ENCODE measurements at regions not wholly inside any gene's neighbourhood (a gene's known extent, or its start where the extent isn't known, plus 50 kb on each side); places are given as distances from the start of the nearest gene placed in this dataset.

GRCh38 chr3:26252001-26252400, 370.6 kb upstream of the LRRC3B start:
- H3K4me3 Mint-ChIP-seq = no peak overlapping the region
- H3K4me1 Mint-ChIP-seq = no peaks in the 10 kb centered on the region
- DNase-seq (no peak), ATAC-seq (ENCODE audit: low read depth in 2 of 2) (no peak)
- no peaks in the 10 kb centered on the region for H3K36me3 Mint-ChIP-seq
- Histone ChIP-seq H3K4me3 (ENCODE audit: low read depth, low read length) (no peak overlapping the region), H3K9me3 (ENCODE audit: control insufficient read depth in 2 of 2, low read length in 2 of 2) (no peaks in the 10 kb centered on the region), H3K36me3 (ENCODE audit: control insufficient read depth, insufficient read depth, low read length) (no peaks in the 10 kb centered on the region), H3K27me3 (ENCODE audit: control insufficient read depth, insufficient read depth, low read length) (no peaks in the 10 kb centered on the region), H3K27ac (ENCODE audit: insufficient read depth, low read length, poor library complexity, severe bottlenecking) (no peak overlapping the region), H3K4me1 (ENCODE audit: control insufficient read depth, insufficient read depth, low read length, poor library complexity, severe bottlenecking) (no peaks in the 10 kb centered on the region)
- H3K9me3 Mint-ChIP-seq = peaks cover 0 to 4% (median 2%) of the 10 kb centered on the region in 7 donors
- H3K27me3 Mint-ChIP-seq = no peaks in the 10 kb centered on the region
- no peak overlapping the region for H3K27ac Mint-ChIP-seq

GRCh38 chr3:26256224-26256623, 366.3 kb upstream of the LRRC3B start:
- H3K27ac ChIP-seq (ENCODE audit: insufficient read depth, low read length, poor library complexity, severe bottlenecking) = no peak overlapping the region
- no peaks in the 10 kb centered on the region for H3K9me3 ChIP-seq (ENCODE audit: control insufficient read depth in 2 of 2, low read length in 2 of 2)
- ATAC-seq (ENCODE audit: low read depth in 2 of 2) = no peak
- Mint-ChIP-seq H3K27me3 (no peaks in the 10 kb centered on the region), H3K36me3 (no peaks in the 10 kb centered on the region), H3K4me3 (no peak overlapping the region), H3K27ac (no peak overlapping the region), H3K9me3 (peaks cover 0 to 5% (median 0%) of the 10 kb centered on the region in 7 donors), H3K4me1 (no peaks in the 10 kb centered on the region)
- H3K4me1 ChIP-seq (ENCODE audit: control insufficient read depth, insufficient read depth, low read length, poor library complexity, severe bottlenecking) = no peaks in the 10 kb centered on the region
- DNase-seq = no peak
- H3K4me3 ChIP-seq (ENCODE audit: low read depth, low read length) = no peak overlapping the region
- H3K27me3 ChIP-seq (ENCODE audit: control insufficient read depth, insufficient read depth, low read length) = no peaks in the 10 kb centered on the region
- H3K36me3 ChIP-seq (ENCODE audit: control insufficient read depth, insufficient read depth, low read length) = no peaks in the 10 kb centered on the region

- Histone ChIP-seq H3K27me3 (ENCODE audit: control insufficient read depth, insufficient read depth, low read length) (no peaks in the 10 kb centered on the region), H3K4me1 (ENCODE audit: control insufficient read depth, insufficient read depth, low read length, poor library complexity, severe bottlenecking) (no peaks in the 10 kb centered on the region), H3K27ac (ENCODE audit: insufficient read depth, low read length, poor library complexity, severe bottlenecking) (no peak overlapping the region), H3K4me3 (ENCODE audit: low read depth, low read length) (no peak overlapping the region), H3K36me3 (ENCODE audit: control insufficient read depth, insufficient read depth, low read length) (no peaks in the 10 kb centered on the region), H3K9me3 (ENCODE audit: control insufficient read depth in 2 of 2, low read length in 2 of 2) (no peaks in the 10 kb centered on the region)
- no peaks in the 10 kb centered on the region for H3K4me1 Mint-ChIP-seq
- H3K9me3 Mint-ChIP-seq = peaks cover 0 to 8% (median 4%) of the 10 kb centered on the region in 7 donors
- H3K27me3 Mint-ChIP-seq = no peaks in the 10 kb centered on the region
- no peak overlapping the region for H3K27ac Mint-ChIP-seq
- no peaks in the 10 kb centered on the region for H3K36me3 Mint-ChIP-seq
- no peak for ATAC-seq (ENCODE audit: low read depth in 2 of 2)
- DNase-seq = no peak
- H3K4me3 Mint-ChIP-seq = no peak overlapping the region
Measured at GRCh38 chr3:26259176-26259575, 363.4 kb upstream of the LRRC3B start.

- H3K9me3 ChIP-seq (ENCODE audit: control insufficient read depth in 2 of 2, low read length in 2 of 2) = no peaks in the 10 kb centered on the region
- DNase-seq (no peak), ATAC-seq (ENCODE audit: low read depth in 2 of 2) (no peak)
- Mint-ChIP-seq H3K27me3 (no peaks in the 10 kb centered on the region), H3K36me3 (no peaks in the 10 kb centered on the region), H3K9me3 (peaks cover 0 to 8% (median 2%) of the 10 kb centered on the region in 7 donors), H3K4me3 (no peak overlapping the region), H3K4me1 (no peaks in the 10 kb centered on the region), H3K27ac (no peak overlapping the region)
- no peak overlapping the region for H3K4me3 ChIP-seq (ENCODE audit: low read depth, low read length)
- H3K4me1 ChIP-seq (ENCODE audit: control insufficient read depth, insufficient read depth, low read length, poor library complexity, severe bottlenecking) = no peaks in the 10 kb centered on the region
- no peaks in the 10 kb centered on the region for H3K36me3 ChIP-seq (ENCODE audit: control insufficient read depth, insufficient read depth, low read length)
- H3K27ac ChIP-seq (ENCODE audit: insufficient read depth, low read length, poor library complexity, severe bottlenecking) = no peak overlapping the region
- H3K27me3 ChIP-seq (ENCODE audit: control insufficient read depth, insufficient read depth, low read length) = no peaks in the 10 kb centered on the region
Measured at GRCh38 chr3:26260139-26260538, 362.4 kb upstream of the LRRC3B start.

- H3K4me3 Mint-ChIP-seq = no peak overlapping the region
- ATAC-seq (ENCODE audit: low read depth in 2 of 2) = no peak
- no peaks in the 10 kb centered on the region for H3K36me3 Mint-ChIP-seq
- no peaks in the 10 kb centered on the region for H3K4me1 Mint-ChIP-seq
- H3K27me3 Mint-ChIP-seq = no peaks in the 10 kb centered on the region
- no peak for DNase-seq
- H3K27ac Mint-ChIP-seq = no peak overlapping the region
- Histone ChIP-seq H3K4me1 (ENCODE audit: control insufficient read depth, insufficient read depth, low read length, poor library complexity, severe bottlenecking) (no peaks in the 10 kb centered on the region), H3K27ac (ENCODE audit: insufficient read depth, low read length, poor library complexity, severe bottlenecking) (no peak overlapping the region), H3K36me3 (ENCODE audit: control insufficient read depth, insufficient read depth, low read length) (no peaks in the 10 kb centered on the region), H3K27me3 (ENCODE audit: control insufficient read depth, insufficient read depth, low read length) (no peaks in the 10 kb centered on the region), H3K9me3 (ENCODE audit: control insufficient read depth in 2 of 2, low read length in 2 of 2) (no peaks in the 10 kb centered on the region), H3K4me3 (ENCODE audit: low read depth, low read length) (no peak overlapping the region)
- peaks cover 0 to 11% (median 4%) of the 10 kb centered on the region in 7 donors for H3K9me3 Mint-ChIP-seq
Measured at GRCh38 chr3:26264708-26265107, 357.9 kb upstream of the LRRC3B start.

GRCh38 chr3:26271848-26272247, 350.7 kb upstream of the LRRC3B start:
- no peaks in the 10 kb centered on the region for H3K9me3 ChIP-seq (ENCODE audit: control insufficient read depth in 2 of 2, low read length in 2 of 2)

GRCh38 chr3:26273196-26273595, 349.4 kb upstream of the LRRC3B start:
- ATAC-seq (ENCODE audit: low read depth in 2 of 2) (no peak), DNase-seq (no peak)
- peaks cover 0 to 17% (median 3%) of the 10 kb centered on the region in 7 donors for H3K9me3 Mint-ChIP-seq
- H3K27ac ChIP-seq (ENCODE audit: insufficient read depth, low read length, poor library complexity, severe bottlenecking) = no peak overlapping the region
- H3K4me1 Mint-ChIP-seq = no peaks in the 10 kb centered on the region
- H3K4me3 Mint-ChIP-seq = no peak overlapping the region
- no peaks in the 10 kb centered on the region for H3K36me3 ChIP-seq (ENCODE audit: control insufficient read depth, insufficient read depth, low read length)
- H3K27me3 Mint-ChIP-seq = no peaks in the 10 kb centered on the region
- H3K27ac Mint-ChIP-seq = no peak overlapping the region
- H3K27me3 ChIP-seq (ENCODE audit: control insufficient read depth, insufficient read depth, low read length) = no peaks in the 10 kb centered on the region
- no peak overlapping the region for H3K4me3 ChIP-seq (ENCODE audit: low read depth, low read length)
- no peaks in the 10 kb centered on the region for H3K9me3 ChIP-seq (ENCODE audit: control insufficient read depth in 2 of 2, low read length in 2 of 2)
- H3K36me3 Mint-ChIP-seq = no peaks in the 10 kb centered on the region
- H3K4me1 ChIP-seq (ENCODE audit: control insufficient read depth, insufficient read depth, low read length, poor library complexity, severe bottlenecking) = no peaks in the 10 kb centered on the region

More at GRCh38 chr3:26271848-26272247, 350.7 kb upstream of the LRRC3B start:
- H3K27me3 ChIP-seq (ENCODE audit: control insufficient read depth, insufficient read depth, low read length) = no peaks in the 10 kb centered on the region
- no peaks in the 10 kb centered on the region for H3K36me3 Mint-ChIP-seq
- DNase-seq (no peak), ATAC-seq (ENCODE audit: low read depth in 2 of 2) (no peak)
- no peaks in the 10 kb centered on the region for H3K4me1 ChIP-seq (ENCODE audit: control insufficient read depth, insufficient read depth, low read length, poor library complexity, severe bottlenecking)
- peaks cover 0 to 15% (median 2%) of the 10 kb centered on the region in 7 donors for H3K9me3 Mint-ChIP-seq
- H3K27me3 Mint-ChIP-seq = no peaks in the 10 kb centered on the region
- H3K27ac ChIP-seq (ENCODE audit: insufficient read depth, low read length, poor library complexity, severe bottlenecking) = no peak overlapping the region
- H3K4me3 ChIP-seq (ENCODE audit: low read depth, low read length) = no peak overlapping the region
- H3K4me3 Mint-ChIP-seq = no peak overlapping the region
- no peaks in the 10 kb centered on the region for H3K4me1 Mint-ChIP-seq
- no peaks in the 10 kb centered on the region for H3K36me3 ChIP-seq (ENCODE audit: control insufficient read depth, insufficient read depth, low read length)
- no peak overlapping the region for H3K27ac Mint-ChIP-seq

GRCh38 chr3:26279091-26279490, 343.5 kb upstream of the LRRC3B start:
- no peaks in the 10 kb centered on the region for H3K36me3 ChIP-seq (ENCODE audit: control insufficient read depth, insufficient read depth, low read length)
- Mint-ChIP-seq H3K36me3 (no peaks in the 10 kb centered on the region), H3K4me1 (no peaks in the 10 kb centered on the region)

More at GRCh38 chr3:26279091-26279490, 343.5 kb upstream of the LRRC3B start:
- H3K27ac Mint-ChIP-seq = no peak overlapping the region
- Histone ChIP-seq H3K4me3 (ENCODE audit: low read depth, low read length) (no peak overlapping the region), H3K27ac (ENCODE audit: insufficient read depth, low read length, poor library complexity, severe bottlenecking) (no peak overlapping the region), H3K9me3 (ENCODE audit: control insufficient read depth in 2 of 2, low read length in 2 of 2) (peaks cover 0 to 8% of the 10 kb centered on the region in 2 experiments), H3K27me3 (ENCODE audit: control insufficient read depth, insufficient read depth, low read length) (no peaks in the 10 kb centered on the region), H3K4me1 (ENCODE audit: control insufficient read depth, insufficient read depth, low read length, poor library complexity, severe bottlenecking) (no peaks in the 10 kb centered on the region)
- H3K27me3 Mint-ChIP-seq = no peaks in the 10 kb centered on the region
- DNase-seq (no peak), ATAC-seq (ENCODE audit: low read depth in 2 of 2) (no peak)
- no peak overlapping the region for H3K4me3 Mint-ChIP-seq
- H3K9me3 Mint-ChIP-seq = peaks cover 0 to 33% (median 14%) of the 10 kb centered on the region in 7 donors

Data from CD4-positive, CD25-positive, alpha-beta regulatory T cell (primary cell).